ENCODE measurements at regions not wholly inside any gene's neighbourhood (a gene's known extent, or its start where the extent isn't known, plus 50 kb on each side); places are given as distances from the start of the nearest gene placed in this dataset.
"Not testable (repeated sequence)": the region's sequence is repeated elsewhere in the genome, so short reads cannot be mapped to it uniquely, and the experiment has no call there.

- H3K9ac ChIP-seq (ENCODE audit: low read depth in 1 of 2, low read length in 2 of 2), result no peak overlapping the region
- H3K36me3 ChIP-seq (ENCODE audit: control insufficient read depth in 2 of 2, insufficient read depth in 2 of 2, low read length in 2 of 2), result no peaks in the 10 kb centered on the region
- no peaks in the 10 kb centered on the region for H3K4me1 ChIP-seq (ENCODE audit: control insufficient read depth in 2 of 2, insufficient read depth in 2 of 2, low read length in 2 of 2)
- no peak overlapping the region for H3K4me3 ChIP-seq (ENCODE audit: low read length in 2 of 2)
- no peaks in the 10 kb centered on the region for H3K9me3 ChIP-seq (ENCODE audit: control insufficient read depth in 2 of 2, low read length in 2 of 2)
- H3K27me3 ChIP-seq (ENCODE audit: control insufficient read depth in 2 of 2, insufficient read depth in 2 of 2, low read length in 2 of 2), result no peaks in the 10 kb centered on the region
- no peak overlapping the region for H3K27ac ChIP-seq (ENCODE audit: low read depth in 2 of 2, low read length in 2 of 2)
These were observed 81.8 kb upstream of the ALCAM start for GRCh38 chr3:105284876-105285275.

- H3K36me3 ChIP-seq (ENCODE audit: control insufficient read depth in 2 of 2, insufficient read depth in 2 of 2, low read length in 2 of 2), result no peaks in the 10 kb centered on the region
- H3K9ac ChIP-seq (ENCODE audit: low read depth in 1 of 2, low read length in 2 of 2), result no peak overlapping the region
- H3K4me1 ChIP-seq (ENCODE audit: control insufficient read depth in 2 of 2, insufficient read depth in 2 of 2, low read length in 2 of 2), result no peaks in the 10 kb centered on the region
- H3K27ac ChIP-seq (ENCODE audit: low read depth in 2 of 2, low read length in 2 of 2), result no peak overlapping the region
- no peaks in the 10 kb centered on the region for H3K27me3 ChIP-seq (ENCODE audit: control insufficient read depth in 2 of 2, insufficient read depth in 2 of 2, low read length in 2 of 2)
- H3K9me3 ChIP-seq (ENCODE audit: control insufficient read depth in 2 of 2, low read length in 2 of 2), result no peaks in the 10 kb centered on the region
- H3K4me3 ChIP-seq (ENCODE audit: low read length in 2 of 2), result no peak overlapping the region
These were observed 81.0 kb upstream of the ALCAM start for GRCh38 chr3:105285653-105286241.

GRCh38 chr3:105293441-105293840 is 73.3 kb upstream of the ALCAM start:
- H3K4me1 ChIP-seq (ENCODE audit: control insufficient read depth in 2 of 2, insufficient read depth in 2 of 2, low read length in 2 of 2), result no peaks in the 10 kb centered on the region
- no peak overlapping the region for H3K4me3 ChIP-seq (ENCODE audit: low read length in 2 of 2)

GRCh38 chr3:105296182-105296822 is 70.4 kb upstream of the ALCAM start:
- H3K9ac ChIP-seq (ENCODE audit: low read depth in 1 of 2, low read length in 2 of 2); H3K4me3 ChIP-seq (ENCODE audit: low read length in 2 of 2); H3K4me1 ChIP-seq (ENCODE audit: control insufficient read depth in 2 of 2, insufficient read depth in 2 of 2, low read length in 2 of 2); H3K9me3 ChIP-seq (ENCODE audit: control insufficient read depth in 2 of 2, low read length in 2 of 2); H3K36me3 ChIP-seq (ENCODE audit: control insufficient read depth in 2 of 2, insufficient read depth in 2 of 2, low read length in 2 of 2); H3K27me3 ChIP-seq (ENCODE audit: control insufficient read depth in 2 of 2, insufficient read depth in 2 of 2, low read length in 2 of 2); H3K27ac ChIP-seq (ENCODE audit: low read depth in 2 of 2, low read length in 2 of 2): not testable (repeated sequence)

More at GRCh38 chr3:105293441-105293840, 73.3 kb upstream of the ALCAM start:
- Histone ChIP-seq H3K27me3 (ENCODE audit: control insufficient read depth in 2 of 2, insufficient read depth in 2 of 2, low read length in 2 of 2) (no peaks in the 10 kb centered on the region), H3K36me3 (ENCODE audit: control insufficient read depth in 2 of 2, insufficient read depth in 2 of 2, low read length in 2 of 2) (no peaks in the 10 kb centered on the region), H3K9ac (ENCODE audit: low read depth in 1 of 2, low read length in 2 of 2) (no peak overlapping the region), H3K9me3 (ENCODE audit: control insufficient read depth in 2 of 2, low read length in 2 of 2) (peaks cover 0 to 2% of the 10 kb centered on the region in 2 donors), H3K27ac (ENCODE audit: low read depth in 2 of 2, low read length in 2 of 2) (no peak overlapping the region)

- no peaks in the 10 kb centered on the region for H3K9me3 ChIP-seq (ENCODE audit: control insufficient read depth in 2 of 2, low read length in 2 of 2)
- no peaks in the 10 kb centered on the region for H3K27me3 ChIP-seq (ENCODE audit: control insufficient read depth in 2 of 2, insufficient read depth in 2 of 2, low read length in 2 of 2)
- no peak overlapping the region for H3K27ac ChIP-seq (ENCODE audit: low read depth in 2 of 2, low read length in 2 of 2)
These were observed 62.2 kb upstream of the ALCAM start for GRCh38 chr3:105304487-105304886.

GRCh38 chr3:105315144-105315543 is 51.6 kb upstream of the ALCAM start:
- Histone ChIP-seq H3K4me3 (ENCODE audit: low read length in 2 of 2) (no peak overlapping the region), H3K4me1 (ENCODE audit: control insufficient read depth in 2 of 2, insufficient read depth in 2 of 2, low read length in 2 of 2) (no peaks in the 10 kb centered on the region), H3K27ac (ENCODE audit: low read depth in 2 of 2, low read length in 2 of 2) (no peak overlapping the region), H3K27me3 (ENCODE audit: control insufficient read depth in 2 of 2, insufficient read depth in 2 of 2, low read length in 2 of 2) (no peaks in the 10 kb centered on the region), H3K9ac (ENCODE audit: low read depth in 1 of 2, low read length in 2 of 2) (no peak overlapping the region), H3K9me3 (ENCODE audit: control insufficient read depth in 2 of 2, low read length in 2 of 2) (no peaks in the 10 kb centered on the region), H3K36me3 (ENCODE audit: control insufficient read depth in 2 of 2, insufficient read depth in 2 of 2, low read length in 2 of 2) (no peaks in the 10 kb centered on the region)

More at GRCh38 chr3:105304487-105304886, 62.2 kb upstream of the ALCAM start:
- H3K9ac ChIP-seq (ENCODE audit: low read depth in 1 of 2, low read length in 2 of 2), result no peak overlapping the region
- H3K4me1 ChIP-seq (ENCODE audit: control insufficient read depth in 2 of 2, insufficient read depth in 2 of 2, low read length in 2 of 2), result no peaks in the 10 kb centered on the region
- no peaks in the 10 kb centered on the region for H3K36me3 ChIP-seq (ENCODE audit: control insufficient read depth in 2 of 2, insufficient read depth in 2 of 2, low read length in 2 of 2)
- no peak overlapping the region for H3K4me3 ChIP-seq (ENCODE audit: low read length in 2 of 2)

GRCh38 chr3:105315815-105316214 is 50.9 kb upstream of the ALCAM start:
- no peak overlapping the region for H3K9ac ChIP-seq (ENCODE audit: low read depth in 1 of 2, low read length in 2 of 2)
- no peak overlapping the region for H3K4me3 ChIP-seq (ENCODE audit: low read length in 2 of 2)
- H3K9me3 ChIP-seq (ENCODE audit: control insufficient read depth in 2 of 2, low read length in 2 of 2), result no peaks in the 10 kb centered on the region
- no peaks in the 10 kb centered on the region for H3K4me1 ChIP-seq (ENCODE audit: control insufficient read depth in 2 of 2, insufficient read depth in 2 of 2, low read length in 2 of 2)
- H3K36me3 ChIP-seq (ENCODE audit: control insufficient read depth in 2 of 2, insufficient read depth in 2 of 2, low read length in 2 of 2), result no peaks in the 10 kb centered on the region
- no peak overlapping the region for H3K27ac ChIP-seq (ENCODE audit: low read depth in 2 of 2, low read length in 2 of 2)
- no peaks in the 10 kb centered on the region for H3K27me3 ChIP-seq (ENCODE audit: control insufficient read depth in 2 of 2, insufficient read depth in 2 of 2, low read length in 2 of 2)

- Histone ChIP-seq H3K27me3 (ENCODE audit: control insufficient read depth in 2 of 2, insufficient read depth in 2 of 2, low read length in 2 of 2) (no peaks in the 10 kb centered on the region), H3K9ac (ENCODE audit: low read depth in 1 of 2, low read length in 2 of 2) (no peak overlapping the region), H3K36me3 (ENCODE audit: control insufficient read depth in 2 of 2, insufficient read depth in 2 of 2, low read length in 2 of 2) (no peaks in the 10 kb centered on the region), H3K4me3 (ENCODE audit: low read length in 2 of 2) (no peak overlapping the region), H3K4me1 (ENCODE audit: control insufficient read depth in 2 of 2, insufficient read depth in 2 of 2, low read length in 2 of 2) (no peaks in the 10 kb centered on the region), H3K9me3 (ENCODE audit: control insufficient read depth in 2 of 2, low read length in 2 of 2) (no peaks in the 10 kb centered on the region), H3K27ac (ENCODE audit: low read depth in 2 of 2, low read length in 2 of 2) (no peak overlapping the region)
These were observed 50.4 kb upstream of the ALCAM start for GRCh38 chr3:105316331-105316730.
